ENCODE measurements at regions not wholly inside any gene's neighbourhood (a gene's known extent, or its start where the extent isn't known, plus 50 kb on each side); places are given as distances from the start of the nearest gene placed in this dataset.

- TF ChIP-seq, protein P1, sequence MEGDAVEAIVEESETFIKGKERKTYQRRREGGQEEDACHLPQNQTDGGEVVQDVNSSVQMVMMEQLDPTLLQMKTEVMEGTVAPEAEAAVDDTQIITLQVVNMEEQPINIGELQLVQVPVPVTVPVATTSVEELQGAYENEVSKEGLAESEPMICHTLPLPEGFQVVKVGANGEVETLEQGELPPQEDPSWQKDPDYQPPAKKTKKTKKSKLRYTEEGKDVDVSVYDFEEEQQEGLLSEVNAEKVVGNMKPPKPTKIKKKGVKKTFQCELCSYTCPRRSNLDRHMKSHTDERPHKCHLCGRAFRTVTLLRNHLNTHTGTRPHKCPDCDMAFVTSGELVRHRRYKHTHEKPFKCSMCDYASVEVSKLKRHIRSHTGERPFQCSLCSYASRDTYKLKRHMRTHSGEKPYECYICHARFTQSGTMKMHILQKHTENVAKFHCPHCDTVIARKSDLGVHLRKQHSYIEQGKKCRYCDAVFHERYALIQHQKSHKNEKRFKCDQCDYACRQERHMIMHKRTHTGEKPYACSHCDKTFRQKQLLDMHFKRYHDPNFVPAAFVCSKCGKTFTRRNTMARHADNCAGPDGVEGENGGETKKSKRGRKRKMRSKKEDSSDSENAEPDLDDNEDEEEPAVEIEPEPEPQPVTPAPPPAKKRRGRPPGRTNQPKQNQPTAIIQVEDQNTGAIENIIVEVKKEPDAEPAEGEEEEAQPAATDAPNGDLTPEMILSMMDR (IDR thresholded peaks at IDR 0.05): no peak
- TF ChIP-seq POLR2A (IDR thresholded peaks at IDR 0.05): no peak
- TF ChIP-seq POLR2AphosphoS5 (IDR thresholded peaks at IDR 0.05): no peak
These were observed 63.6 kb upstream of the GJA5 start for GRCh38 chr1:147824001-147824400.

Measured in prostate gland (tissue), 2 donors.